ENCODE measurements at regions not wholly inside any gene's neighbourhood (a gene's known extent, or its start where the extent isn't known, plus 50 kb on each side); places are given as distances from the start of the nearest gene placed in this dataset.
"Not testable (repeated sequence)": the region's sequence is repeated elsewhere in the genome, so short reads cannot be mapped to it uniquely, and the experiment has no call there.

DNA sequence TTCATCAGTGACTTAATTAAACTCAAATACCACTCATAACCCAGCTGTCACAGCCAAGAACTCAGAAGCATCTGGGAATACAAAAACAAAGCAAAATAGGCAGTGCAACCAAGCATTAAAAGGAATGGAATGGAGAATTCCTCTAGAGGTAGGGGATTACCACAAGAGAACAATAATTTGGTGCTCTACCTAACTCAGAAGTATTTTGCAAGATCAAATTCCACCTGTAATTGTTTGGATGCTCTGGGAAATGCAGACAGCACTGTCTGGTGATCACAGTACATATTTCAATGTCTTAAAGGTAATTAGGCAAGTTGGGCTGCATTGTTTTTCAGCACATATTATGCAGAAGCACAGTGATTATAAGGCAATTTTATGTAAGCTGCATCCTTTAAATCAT lies 547.5 kb downstream of the TRAM1L1 start:
- ChIA-PET POLR2A (no interaction called here), CTCF (no interaction called here)
- Mint-ChIP-seq H3K27me3 (ENCODE audit: insufficient read depth, unreplicated experiment) (peaks cover 50% of the 10 kb centered on the region), H3K4me3 (ENCODE audit: unreplicated experiment) (no peak overlapping the region), H3K27ac (ENCODE audit: low read depth, unreplicated experiment) (no peak overlapping the region), H3K9me3 (ENCODE audit: unreplicated experiment) (no peaks in the 10 kb centered on the region), H3K4me1 (ENCODE audit: insufficient read depth, unreplicated experiment) (no peaks in the 10 kb centered on the region), H3K36me3 (ENCODE audit: insufficient read depth, unreplicated experiment) (no peaks in the 10 kb centered on the region)
- intact Hi-C loops (cut with micrococcal nuclease): no loop called here
- no TSS peak for BruUV-seq (replicated peaks)
- DNase-seq (ENCODE audit: unreplicated experiment): no peak
- TF ChIP-seq, protein P1, sequence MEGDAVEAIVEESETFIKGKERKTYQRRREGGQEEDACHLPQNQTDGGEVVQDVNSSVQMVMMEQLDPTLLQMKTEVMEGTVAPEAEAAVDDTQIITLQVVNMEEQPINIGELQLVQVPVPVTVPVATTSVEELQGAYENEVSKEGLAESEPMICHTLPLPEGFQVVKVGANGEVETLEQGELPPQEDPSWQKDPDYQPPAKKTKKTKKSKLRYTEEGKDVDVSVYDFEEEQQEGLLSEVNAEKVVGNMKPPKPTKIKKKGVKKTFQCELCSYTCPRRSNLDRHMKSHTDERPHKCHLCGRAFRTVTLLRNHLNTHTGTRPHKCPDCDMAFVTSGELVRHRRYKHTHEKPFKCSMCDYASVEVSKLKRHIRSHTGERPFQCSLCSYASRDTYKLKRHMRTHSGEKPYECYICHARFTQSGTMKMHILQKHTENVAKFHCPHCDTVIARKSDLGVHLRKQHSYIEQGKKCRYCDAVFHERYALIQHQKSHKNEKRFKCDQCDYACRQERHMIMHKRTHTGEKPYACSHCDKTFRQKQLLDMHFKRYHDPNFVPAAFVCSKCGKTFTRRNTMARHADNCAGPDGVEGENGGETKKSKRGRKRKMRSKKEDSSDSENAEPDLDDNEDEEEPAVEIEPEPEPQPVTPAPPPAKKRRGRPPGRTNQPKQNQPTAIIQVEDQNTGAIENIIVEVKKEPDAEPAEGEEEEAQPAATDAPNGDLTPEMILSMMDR (IDR thresholded peaks at IDR 0.05; ENCODE audit: unreplicated experiment): no peak

DNA sequence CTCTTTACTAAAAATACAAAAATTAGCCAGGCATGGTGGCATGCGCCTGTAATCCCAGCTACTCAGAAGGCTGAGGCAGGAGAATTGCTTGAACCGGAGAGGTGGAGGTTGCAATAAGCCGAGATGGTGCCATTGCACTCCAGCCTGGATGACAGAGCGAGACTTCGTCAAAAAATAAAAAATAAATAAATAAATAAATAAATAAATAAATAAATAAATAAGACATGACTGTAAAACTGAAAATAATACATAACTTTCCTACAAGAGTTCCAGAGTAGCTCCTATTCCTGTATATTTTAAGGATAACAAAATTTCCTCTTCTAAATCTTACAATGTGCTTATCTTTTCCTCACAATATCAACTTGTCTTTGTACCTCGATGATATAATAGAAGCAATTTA lies 549.4 kb downstream of the TRAM1L1 start:
- peaks cover 43% of the 10 kb centered on the region for H3K27me3 Mint-ChIP-seq (ENCODE audit: insufficient read depth, unreplicated experiment)
- CTCF ChIA-PET: interaction anchor here (1.0 kb wide), 1 partner anchor 48 kb away, joined by 3 read pairs; no protein-coding TSS in a partner anchor
- not testable (repeated sequence) for H3K4me3 Mint-ChIP-seq (ENCODE audit: unreplicated experiment)

DNA sequence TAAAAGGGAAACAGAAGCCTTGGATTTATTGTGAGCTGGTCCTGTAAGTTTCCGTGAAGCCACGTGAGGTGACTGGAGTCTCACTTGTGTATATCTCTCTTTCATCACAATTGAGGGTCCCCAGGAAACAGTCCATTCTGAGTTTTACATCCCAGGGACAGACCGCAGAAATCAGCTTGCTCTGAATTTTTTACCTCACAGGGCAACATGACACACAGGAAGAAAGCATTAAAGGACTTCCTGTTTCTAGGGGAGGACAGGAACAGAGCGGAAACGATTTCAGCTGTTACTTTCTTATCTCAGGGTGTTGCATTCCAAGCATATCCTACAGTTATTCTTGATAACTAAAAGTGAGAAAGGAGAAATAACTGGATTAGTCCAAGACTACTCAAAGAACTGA lies 553.5 kb downstream of the TRAM1L1 start:
- Mint-ChIP-seq H3K27me3 (ENCODE audit: insufficient read depth, unreplicated experiment) (peaks cover 33% of the 10 kb centered on the region), H3K36me3 (ENCODE audit: insufficient read depth, unreplicated experiment) (no peaks in the 10 kb centered on the region)
- CTCF ChIA-PET: interaction anchor here (0.6 kb wide), 2 partner anchors 54 to 257 kb away, joined by 3 to 4 read pairs; no protein-coding TSS in a partner anchor

More for the DNA sequence above, 549.4 kb downstream of the TRAM1L1 start:
- POLR2A ChIA-PET; intact Hi-C loops (cut with micrococcal nuclease); DNase-seq (ENCODE audit: unreplicated experiment); BruUV-seq (replicated peaks); H3K9me3 Mint-ChIP-seq (ENCODE audit: unreplicated experiment); H3K36me3 Mint-ChIP-seq (ENCODE audit: insufficient read depth, unreplicated experiment); H3K27ac Mint-ChIP-seq (ENCODE audit: low read depth, unreplicated experiment); H3K4me1 Mint-ChIP-seq (ENCODE audit: insufficient read depth, unreplicated experiment): not testable (repeated sequence)

DNA sequence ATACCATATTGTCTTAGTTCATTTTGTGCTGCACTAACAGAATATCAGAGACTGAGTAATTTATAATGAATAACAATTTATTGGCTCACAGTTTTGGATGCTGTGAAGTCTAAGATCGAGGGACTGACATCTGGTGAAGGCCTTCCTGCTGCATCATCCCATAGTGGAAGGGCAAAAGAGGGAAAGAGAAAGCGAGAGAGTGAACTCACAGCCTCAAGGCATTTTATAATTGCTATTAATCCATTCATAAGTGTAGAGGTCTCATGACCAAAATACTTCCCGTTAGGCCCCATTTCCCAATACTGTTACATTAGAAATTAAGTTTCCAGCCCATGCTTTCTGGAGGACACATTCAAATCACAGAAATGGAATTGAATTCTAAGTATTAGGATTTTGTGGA lies 554.4 kb downstream of the TRAM1L1 start:
- no TSS peak for BruUV-seq (replicated peaks)
- Mint-ChIP-seq H3K27ac (ENCODE audit: low read depth, unreplicated experiment) (no peak overlapping the region), H3K36me3 (ENCODE audit: insufficient read depth, unreplicated experiment) (no peaks in the 10 kb centered on the region), H3K4me3 (ENCODE audit: unreplicated experiment) (no peak overlapping the region), H3K4me1 (ENCODE audit: insufficient read depth, unreplicated experiment) (no peaks in the 10 kb centered on the region), H3K27me3 (ENCODE audit: insufficient read depth, unreplicated experiment) (peaks cover 25% of the 10 kb centered on the region), H3K9me3 (ENCODE audit: unreplicated experiment) (no peaks in the 10 kb centered on the region)
- TF ChIP-seq, protein P1 (IDR thresholded peaks at IDR 0.05; ENCODE audit: unreplicated experiment): no peak
- CTCF ChIA-PET: no interaction called here
- DNase-seq (ENCODE audit: unreplicated experiment): no peak
- intact Hi-C loops (cut with micrococcal nuclease): no loop called here
- POLR2A ChIA-PET: no interaction called here

More for the DNA sequence above, 553.5 kb downstream of the TRAM1L1 start:
- Mint-ChIP-seq H3K4me3 (ENCODE audit: unreplicated experiment) (no peak overlapping the region), H3K9me3 (ENCODE audit: unreplicated experiment) (no peaks in the 10 kb centered on the region), H3K27ac (ENCODE audit: low read depth, unreplicated experiment) (no peak overlapping the region), H3K4me1 (ENCODE audit: insufficient read depth, unreplicated experiment) (no peaks in the 10 kb centered on the region)
- BruUV-seq (replicated peaks): no TSS peak
- intact Hi-C loops (cut with micrococcal nuclease): no loop called here
- POLR2A ChIA-PET: no interaction called here
- no peak for DNase-seq (ENCODE audit: unreplicated experiment)
- TF ChIP-seq, protein P1 (IDR thresholded peaks at IDR 0.05; ENCODE audit: unreplicated experiment): no peak

DNA sequence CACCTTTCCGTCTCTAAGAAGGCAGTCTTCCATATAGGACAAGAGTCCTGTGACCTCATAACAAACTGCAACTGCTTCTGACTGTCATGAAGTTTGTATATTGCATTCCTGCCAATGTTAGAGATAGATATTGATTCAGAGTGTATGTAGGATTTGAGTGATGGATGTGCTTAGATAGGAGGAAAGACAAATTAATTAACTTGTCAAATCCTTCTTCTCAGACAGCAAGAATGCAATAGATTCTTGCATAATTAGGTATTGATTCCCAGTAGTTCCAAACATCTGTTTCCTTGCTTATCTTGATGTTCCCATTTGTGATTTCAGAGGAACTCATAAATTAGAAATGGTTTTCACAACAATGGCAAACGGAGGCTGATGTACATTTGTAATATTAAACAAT lies 555.3 kb downstream of the TRAM1L1 start:
- Mint-ChIP-seq H3K4me3 (ENCODE audit: unreplicated experiment) (no peak overlapping the region), H3K4me1 (ENCODE audit: insufficient read depth, unreplicated experiment) (no peaks in the 10 kb centered on the region), H3K36me3 (ENCODE audit: insufficient read depth, unreplicated experiment) (no peaks in the 10 kb centered on the region), H3K27ac (ENCODE audit: low read depth, unreplicated experiment) (no peak overlapping the region), H3K9me3 (ENCODE audit: unreplicated experiment) (no peaks in the 10 kb centered on the region), H3K27me3 (ENCODE audit: insufficient read depth, unreplicated experiment) (peaks cover 25% of the 10 kb centered on the region)
- intact Hi-C loops (cut with micrococcal nuclease): no loop called here
- no peak for DNase-seq (ENCODE audit: unreplicated experiment)
- CTCF ChIA-PET: no interaction called here
- no TSS peak for BruUV-seq (replicated peaks)
- TF ChIP-seq, protein P1 (IDR thresholded peaks at IDR 0.05; ENCODE audit: unreplicated experiment): no peak
- POLR2A ChIA-PET: no interaction called here
